Activated T-cell treated with anti-CD3 and anti-CD28 coated beads for 1 hour (primary cell): ENCODE measurements at regions not wholly inside any gene's neighbourhood (a gene's known extent, or its start where the extent isn't known, plus 50 kb on each side); places are given as distances from the start of the nearest gene placed in this dataset.
"Not testable (repeated sequence)": the region's sequence is repeated elsewhere in the genome, so short reads cannot be mapped to it uniquely, and the experiment has no call there.

ENCODE experiments used
- DNase-seq: peaks from one replicate; pipeline ENCODE4 v3.0.0-alpha.2; 2020; ENCODE audit warnings: low read depth

DNA sequence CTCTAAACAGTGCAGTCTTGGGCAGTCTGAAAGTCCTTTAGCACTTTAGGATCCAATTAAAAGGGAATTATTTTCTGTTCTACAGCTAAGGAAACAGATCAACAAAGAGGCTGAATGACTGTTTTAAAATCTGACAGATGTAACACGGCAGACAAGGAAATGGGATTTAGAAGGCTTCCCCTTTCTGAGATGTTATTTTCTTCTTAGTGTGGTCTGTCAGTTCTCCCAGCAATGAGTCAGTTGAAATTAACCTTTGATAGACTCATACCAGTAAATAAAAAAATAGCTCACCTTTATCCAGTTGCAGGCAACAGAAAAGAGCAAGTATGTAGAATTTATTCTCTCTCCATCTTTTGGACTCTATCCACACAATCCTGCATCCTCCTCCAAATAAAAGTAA is 98.1 kb downstream of the NEDD1 start:
- DNase-seq, result no peak

DNA sequence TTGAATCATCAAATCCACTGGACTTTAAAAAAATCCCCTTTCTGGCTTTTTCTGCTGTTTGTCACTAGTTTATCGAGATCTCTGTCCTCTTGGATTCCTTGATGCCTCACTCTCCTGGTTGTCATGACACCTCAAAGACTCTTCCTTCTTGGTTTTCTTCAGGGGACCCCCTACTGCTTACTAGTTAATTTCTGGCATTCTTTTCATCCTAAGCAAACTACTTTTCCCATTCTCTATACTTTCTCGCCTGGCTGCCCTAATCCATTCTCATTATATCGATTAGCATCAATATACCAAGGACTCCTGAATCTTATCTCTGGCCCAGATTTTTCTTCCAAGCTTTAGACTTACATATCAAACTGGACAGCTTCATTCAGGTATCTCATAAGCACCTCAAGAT is 98.6 kb downstream of the NEDD1 start:
- no peak for DNase-seq

DNA sequence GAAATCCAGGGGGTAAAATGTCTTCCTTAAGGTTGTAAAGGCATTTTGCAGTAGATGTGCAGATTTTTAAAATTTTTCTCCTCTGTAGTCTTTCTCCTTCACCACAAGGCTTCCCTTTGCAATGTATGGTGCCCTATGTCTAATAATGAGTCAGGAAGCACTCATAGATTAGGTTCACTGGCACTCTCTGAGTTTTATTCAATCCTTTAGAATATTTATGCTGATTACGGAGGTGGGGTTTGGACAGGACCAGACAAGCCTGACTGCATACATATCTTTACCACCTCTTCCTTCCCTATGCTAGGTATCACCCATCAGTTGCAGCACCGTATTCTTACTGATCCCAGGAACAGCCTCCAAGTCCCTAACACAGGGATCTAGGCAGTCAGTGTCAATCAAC is 99.5 kb downstream of the NEDD1 start:
- no peak for DNase-seq

DNA sequence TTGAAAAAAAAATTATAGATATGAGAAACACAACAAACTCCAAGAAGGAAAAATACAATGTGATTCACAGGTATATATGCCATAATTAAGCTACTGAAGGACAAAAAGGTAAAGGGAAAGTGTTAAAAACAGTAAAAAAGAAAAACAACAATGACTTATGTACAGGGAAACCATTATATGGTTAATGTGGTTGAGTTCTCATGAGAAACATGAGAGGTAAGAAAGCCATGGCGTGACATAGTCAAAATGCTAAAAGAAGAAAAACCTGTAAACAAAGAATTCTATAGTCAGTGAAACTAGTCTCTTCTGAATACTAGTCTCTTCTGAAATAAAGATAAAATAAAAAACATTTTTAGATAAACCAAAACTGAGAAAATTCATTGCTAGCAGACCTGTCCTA is 109.1 kb downstream of the NEDD1 start:
- no peak for DNase-seq

DNA sequence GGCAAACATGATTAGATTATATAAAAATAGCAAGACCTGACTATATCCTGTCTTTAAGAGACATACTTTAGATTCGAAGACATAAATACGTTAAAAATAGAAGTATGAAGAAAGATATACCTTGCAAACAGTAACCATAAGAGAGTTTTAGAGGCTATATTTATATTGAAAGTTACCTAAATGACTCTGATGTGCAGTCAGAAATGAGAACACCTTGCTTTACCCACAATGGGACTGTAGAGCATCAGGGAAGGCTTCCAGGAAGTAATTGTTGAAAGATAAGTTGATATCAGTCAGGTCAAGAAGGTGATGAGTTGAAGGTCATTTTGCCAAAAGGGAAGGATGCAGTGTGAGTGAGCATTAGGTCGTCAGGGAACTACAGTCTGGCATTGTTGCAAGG is 110.2 kb downstream of the NEDD1 start:
- no peak for DNase-seq

DNA sequence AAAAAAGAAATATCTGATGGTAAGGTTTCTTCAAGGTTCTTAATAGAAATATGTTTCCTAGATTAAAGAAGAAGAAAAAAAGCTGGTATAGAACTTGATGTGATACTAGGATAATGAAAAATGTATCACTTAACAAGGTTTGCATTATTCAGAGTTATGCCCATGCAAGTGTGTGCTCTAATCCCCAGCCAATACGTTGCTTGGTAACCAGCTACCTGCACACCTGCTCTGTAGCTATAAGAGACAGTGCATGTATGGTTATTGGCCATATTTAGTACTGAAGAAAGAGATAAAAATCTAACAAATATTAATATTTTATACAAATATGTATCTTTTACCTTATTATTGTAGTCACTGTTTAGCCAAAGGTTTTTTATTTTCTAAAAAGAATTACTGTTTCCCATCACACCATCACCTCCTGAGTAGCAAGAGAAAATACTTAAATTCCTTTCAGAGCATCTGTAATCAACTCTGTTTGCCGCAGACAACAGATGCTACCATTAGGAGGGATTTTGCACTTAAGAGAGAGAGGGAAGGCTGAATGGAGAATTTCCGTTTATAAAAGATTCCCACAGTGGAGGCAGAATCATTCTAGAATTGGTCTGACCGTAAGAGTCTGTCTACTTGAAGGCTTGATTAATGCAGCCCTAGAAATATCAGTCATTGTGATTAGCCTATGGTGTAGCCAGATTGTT is 115.6 kb downstream of the NEDD1 start:
- no peak for DNase-seq

DNA sequence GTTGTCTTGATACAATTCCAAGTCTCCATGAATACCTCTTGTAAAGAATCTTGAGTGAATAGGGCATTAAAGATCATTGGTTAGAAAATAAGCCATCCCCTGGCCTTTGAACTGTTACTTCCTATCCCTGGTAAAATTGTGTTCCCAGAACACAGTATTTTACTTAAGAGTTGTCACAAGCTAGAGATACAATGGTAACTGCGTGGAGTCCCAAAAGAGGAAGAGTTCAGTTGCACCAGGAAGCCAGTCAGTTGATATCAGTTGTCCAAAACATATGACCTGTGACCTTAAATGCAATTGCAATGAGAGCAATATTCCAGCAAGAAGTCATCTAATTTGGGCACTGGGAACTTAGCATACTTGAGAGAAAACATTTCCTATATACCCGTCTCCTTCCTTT is 117.3 kb downstream of the NEDD1 start:
- DNase-seq, result no peak

DNA sequence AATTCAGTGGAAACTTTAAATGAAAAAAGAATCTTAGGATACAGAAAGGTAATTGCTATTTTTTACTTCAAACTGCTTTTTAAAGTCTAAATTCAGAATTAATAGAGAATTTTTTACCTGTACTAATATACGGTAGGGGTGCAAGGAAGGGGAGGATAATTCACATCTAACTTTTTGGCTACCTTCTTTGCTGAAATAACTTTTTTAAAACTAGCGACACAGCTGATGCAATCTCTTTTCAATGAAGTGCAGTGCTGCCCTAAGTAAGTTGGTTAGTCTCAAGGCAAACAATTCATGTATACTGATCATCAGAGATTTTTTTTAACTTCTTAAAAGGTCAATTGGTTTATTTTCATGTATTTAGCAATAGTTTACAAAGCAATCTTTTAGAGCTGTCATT is 119.8 kb downstream of the NEDD1 start:
- DNase-seq, result no peak

DNA sequence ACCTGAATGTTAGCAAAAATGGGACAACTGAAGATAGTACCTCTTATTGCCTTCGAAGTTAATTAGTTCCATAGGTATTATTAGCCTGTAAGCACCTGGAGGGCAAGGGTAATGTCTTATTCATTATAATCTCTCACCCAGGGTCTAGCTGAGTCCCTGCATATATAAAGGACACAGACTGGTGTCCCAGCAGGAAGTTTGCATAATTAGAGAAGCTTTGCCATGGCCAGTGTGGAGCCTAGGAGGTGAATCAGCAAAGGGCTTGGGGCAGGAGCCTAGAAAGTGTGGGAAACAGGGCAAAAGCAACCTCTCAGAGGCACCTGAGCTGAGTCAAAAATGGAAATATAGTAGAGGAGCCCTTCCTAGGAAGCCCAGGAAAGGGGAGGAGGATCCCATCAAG is 120.4 kb downstream of the NEDD1 start:
- DNase-seq, result no peak

DNA sequence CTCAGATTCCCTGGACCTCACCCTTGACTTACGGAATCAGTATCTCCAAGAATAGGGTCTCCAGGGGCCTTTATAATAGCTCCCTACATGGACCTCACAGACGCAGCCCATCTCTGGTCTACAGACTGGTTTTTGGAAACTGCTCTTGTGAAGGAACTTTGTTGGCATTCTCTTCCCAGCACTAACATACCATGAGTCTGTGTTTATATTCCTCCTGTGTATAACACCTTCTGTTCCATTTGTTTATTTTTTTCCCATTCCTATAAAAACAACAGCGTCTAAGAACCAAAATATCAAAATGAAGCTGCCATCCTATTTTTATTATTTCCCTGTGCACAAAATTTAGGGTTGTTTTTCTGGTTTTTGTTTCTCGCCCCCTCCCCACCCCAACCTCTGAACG is 131.1 kb downstream of the NEDD1 start:
- DNase-seq, result no peak

DNA sequence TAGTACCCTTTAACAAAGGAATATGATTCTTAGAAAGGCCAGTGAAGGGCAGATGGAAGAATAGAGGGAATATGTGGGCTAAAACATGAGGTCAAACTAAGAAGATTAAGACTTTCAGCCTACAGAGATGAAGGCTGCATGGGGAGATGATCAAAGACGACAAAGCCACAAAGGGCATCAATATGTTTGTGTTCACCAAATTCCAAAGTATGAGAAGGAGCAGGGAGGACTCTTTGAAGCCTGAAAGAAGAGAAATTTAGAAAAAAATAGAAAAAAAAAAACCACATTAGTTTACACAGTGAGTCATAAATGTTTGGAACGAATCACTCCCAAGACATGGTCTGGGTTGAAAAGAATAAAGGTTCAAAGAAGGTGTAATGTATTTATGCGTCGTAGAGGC is 131.8 kb downstream of the NEDD1 start:
- no peak for DNase-seq

DNA sequence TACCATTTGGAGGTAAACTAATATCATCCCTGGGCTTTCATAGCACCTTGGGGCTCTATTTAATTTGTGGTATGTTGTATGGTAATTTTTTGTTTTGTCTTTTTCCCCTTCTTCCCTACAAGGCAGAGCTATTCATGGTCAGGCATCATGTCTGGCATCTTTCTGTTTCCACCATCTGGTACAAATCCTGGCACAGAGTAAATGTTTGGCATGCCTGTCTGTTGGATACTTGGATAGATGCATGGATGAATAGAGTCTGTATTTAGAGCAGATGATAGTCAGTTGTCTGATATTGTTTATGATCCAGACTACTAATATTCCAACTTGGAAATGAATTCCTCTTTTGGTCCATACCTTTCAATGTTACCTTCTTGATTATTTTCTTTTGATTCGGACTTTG is 139.8 kb downstream of the NEDD1 start:
- DNase-seq, result no peak

DNA sequence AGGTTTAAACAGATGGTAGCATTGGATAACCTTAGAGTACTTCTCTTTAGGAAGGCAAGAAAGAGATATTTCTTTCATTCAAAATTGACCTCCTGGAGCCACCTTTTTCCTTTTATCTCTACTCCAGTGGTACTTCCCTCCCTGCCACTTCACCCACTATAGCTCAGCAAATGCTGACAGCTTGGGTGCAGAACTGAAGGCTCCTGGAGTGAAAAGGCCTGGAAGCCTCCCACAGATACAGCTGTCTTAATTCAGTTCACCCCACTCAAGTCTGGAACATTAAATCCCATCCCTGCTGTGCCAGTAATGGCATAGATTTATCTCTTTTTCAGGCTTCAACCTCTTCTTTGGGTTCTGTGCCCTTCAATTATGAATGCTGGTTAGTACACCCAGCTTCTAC is 140.3 kb downstream of the NEDD1 start:
- DNase-seq, result no peak

DNA sequence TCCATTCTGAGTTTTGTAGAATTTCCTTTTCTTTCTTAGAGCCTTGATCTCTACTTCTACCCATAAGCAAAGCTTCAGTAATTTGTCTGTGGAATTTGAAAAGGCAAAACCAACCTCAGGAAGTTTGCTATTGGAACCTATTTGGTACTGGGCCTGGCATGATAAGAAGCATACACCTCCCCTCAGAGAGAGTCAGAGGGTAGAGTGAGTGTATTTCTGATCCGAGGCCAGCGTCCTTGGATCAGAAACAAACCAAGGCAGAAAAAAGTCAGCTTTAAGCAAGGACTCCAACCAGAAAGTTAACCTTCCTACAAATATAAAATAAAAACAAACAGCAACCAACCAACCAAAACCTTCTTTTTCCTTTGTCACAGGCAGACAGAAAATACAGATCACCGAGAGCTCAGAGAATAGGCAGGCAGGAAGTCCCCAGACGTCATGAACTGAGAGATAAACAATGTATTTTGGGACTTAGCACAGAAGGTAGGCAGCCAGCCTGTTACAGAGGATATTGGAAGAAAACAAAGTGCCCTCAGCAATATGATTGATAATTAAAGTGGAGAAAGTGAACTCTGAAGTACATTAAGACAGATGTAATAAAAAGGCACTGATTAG is 141.5 kb downstream of the NEDD1 start:
- DNase-seq, result no peak

DNA sequence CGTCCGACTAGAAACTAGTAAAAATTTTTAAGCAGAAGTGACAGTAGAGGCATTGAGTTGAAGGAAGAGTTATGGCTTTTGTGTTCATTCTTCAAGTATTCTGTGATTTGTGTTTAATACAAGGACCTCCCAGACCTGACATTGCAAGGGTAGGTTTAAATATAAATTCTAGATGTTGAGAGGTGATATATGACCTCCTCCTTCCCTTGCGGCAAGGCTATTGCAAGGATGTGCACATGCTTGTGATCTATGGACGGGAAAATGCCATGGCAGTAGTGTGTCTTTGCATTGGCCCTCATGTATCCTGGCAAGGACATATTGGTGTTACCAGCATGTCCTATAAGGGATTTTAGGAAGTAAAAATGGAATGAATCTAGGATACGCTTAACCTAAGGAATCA is 143.5 kb downstream of the NEDD1 start:
- DNase-seq, result no peak

DNA sequence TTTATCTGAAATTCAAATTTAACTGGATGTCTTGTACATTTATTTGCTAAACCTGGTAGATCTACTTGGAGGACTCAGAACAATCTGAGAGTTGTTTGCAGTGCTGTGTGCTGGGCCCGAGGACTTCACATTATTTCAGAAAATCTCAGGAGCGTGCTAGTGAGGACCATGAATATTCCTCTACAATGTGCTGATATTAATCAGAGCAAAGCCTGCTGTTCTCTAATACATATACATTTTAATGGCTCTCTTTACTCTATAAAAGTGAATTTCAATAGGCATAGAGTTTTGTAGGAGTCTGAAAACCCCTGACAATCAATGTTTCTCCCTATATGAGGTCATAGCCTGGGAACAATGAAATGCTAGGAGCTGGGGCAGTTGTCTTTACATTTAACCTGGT is 144.3 kb downstream of the NEDD1 start:
- no peak for DNase-seq

DNA sequence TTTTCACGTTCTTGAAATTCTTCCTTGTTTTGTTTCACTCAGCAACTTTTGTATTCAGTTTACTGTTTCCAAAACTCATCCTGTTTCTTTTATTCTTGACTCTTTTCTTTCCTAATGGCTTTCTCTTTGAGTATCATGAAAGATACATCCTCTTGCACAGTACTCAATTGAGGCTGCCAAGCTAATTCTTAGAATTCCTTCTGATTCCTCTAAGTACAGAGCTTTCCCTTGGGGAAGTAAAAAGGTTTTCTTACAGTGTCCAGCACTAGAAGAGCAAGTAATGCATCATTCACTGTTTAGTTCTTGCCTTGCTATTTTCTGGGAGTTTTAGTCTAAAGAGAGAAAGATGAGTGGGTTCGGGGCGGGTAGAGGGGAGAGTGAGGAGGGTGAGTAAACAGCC is 154.1 kb downstream of the NEDD1 start:
- no peak for DNase-seq

DNA sequence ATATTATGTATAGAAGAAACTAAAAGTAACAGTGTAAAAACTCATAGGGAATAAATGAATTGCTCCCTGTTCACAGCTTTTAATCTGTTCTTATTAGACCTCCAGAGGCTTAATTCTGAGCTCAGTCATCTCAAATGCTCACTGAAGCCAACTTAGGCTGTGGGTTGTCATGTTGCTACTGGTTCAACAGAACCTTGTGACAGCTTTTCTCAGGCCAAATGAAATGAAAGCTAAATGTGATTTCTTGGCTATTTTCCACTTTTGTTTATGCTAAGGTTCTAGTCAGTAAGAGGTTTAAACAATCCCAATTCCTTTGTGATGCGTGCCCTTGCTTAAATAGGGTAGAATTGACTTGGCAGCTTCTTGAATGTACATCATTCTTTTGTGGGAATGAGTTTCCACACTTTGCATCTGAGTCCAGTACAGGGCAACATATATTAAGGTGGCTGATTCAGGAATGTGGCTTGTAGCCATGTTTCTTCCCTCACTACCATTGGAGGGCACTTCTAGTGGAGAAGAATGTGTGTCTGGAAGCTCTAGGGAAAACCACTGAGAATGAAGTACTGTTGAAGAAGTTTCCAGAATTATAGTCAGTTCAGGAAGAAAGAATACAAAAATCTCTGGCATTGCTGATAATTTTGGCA is 156.4 kb downstream of the NEDD1 start:
- no peak for DNase-seq

DNA sequence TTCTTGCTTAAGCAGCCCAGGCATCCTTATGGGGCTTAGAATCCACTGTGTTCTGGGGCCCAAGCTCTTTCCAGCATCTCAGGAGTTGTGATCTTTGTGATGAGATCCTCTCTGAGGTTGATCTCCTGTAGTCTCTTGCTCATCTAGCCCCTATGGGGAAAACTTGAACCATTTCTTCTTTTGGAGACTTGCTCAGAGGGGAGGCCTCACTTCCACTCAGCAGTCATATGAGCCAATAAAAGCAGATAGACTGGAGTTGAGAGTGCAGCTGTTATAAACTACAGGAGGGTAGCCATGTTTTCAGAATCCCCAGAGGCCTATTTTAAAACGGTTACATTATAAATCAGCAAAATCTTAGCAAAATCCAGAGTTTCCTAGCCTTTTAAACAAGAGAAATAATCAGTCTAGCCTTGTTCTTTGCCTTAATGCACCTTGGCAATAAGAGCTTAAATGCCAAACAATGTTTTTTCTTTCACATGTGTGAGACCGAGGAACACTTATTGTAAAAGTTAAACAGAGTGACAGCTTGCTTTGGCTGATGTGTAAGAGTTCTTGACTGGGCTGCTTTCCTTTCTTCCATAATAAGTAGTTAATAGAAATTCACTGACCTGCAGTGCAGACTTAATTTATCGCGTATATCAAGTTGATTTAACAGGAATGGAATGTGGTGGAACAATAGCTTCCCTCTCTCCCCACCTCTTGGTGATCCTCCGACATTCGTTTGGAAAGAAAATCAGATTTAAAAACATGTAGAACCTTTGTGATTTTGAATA is 168.3 kb downstream of the NEDD1 start:
- no peak for DNase-seq

DNA sequence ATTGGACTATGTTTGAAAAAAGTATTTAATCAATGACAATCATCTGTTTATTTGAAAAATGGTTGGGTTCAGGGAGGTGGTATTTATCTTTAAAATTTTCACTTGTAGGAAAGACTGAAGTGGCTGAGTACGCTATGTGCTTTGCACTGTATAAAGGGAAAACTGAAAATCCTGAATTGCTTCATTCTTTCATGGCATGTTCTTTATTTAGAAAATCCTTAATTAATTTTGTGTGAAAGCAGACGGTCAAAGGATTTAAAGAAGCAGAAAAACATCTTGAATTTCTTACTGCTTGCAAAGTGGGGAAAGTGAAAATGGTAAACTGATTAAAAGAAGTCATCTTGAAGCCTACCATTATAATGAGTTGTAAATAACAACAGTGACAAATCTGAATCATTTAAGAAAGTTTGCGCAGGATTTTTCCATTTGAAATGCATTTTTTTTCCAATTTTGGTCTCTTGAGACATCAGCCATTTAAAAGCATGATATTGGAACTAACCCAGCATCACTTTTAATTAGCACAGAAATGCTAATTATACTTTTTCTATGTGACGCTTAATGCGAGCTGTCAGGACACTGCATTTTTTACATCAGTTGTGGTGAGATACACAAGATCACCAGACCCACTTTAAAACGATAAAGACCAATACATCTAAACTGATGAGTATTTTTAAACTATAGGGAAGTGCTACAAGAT is 169.0 kb downstream of the NEDD1 start:
- DNase-seq, result no peak

DNA sequence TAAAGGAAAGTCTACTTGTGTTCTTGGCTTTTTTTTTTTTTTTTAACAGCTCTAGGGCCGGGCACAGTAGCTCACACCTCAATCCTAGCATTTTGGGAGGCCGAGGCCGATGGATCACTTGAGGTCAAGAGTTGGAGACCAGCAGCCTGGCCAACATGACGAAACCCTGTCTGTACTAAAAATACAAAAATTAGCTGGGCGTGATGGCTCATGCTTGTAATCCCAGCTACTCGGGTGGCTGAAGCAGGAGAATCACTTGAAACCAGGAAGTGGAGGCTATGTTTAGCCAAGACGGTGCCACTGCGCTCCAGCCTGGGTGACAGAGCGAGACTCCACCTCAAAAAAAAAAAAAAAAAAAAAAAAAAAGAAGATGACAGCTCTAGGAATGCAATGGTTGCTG is 169.9 kb downstream of the NEDD1 start:
- not testable (repeated sequence) for DNase-seq

DNA sequence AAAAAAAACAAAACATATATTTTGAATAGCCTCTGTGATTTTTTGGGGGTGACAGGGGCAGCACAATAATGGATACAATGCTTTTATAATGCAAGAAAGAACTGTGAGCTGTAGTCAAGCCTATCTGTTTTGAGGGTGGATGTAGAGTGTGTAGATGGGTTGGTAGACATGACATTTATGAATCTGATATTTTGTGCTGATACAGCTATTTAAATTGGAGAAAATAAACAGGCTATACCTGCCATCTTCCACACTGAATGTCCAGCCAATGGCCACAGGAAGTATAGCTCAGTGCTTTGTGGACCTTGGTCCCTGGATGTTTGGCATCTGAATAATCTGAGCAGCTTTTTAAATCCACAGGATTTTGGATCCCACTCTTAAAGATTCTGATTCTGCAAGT is 175.0 kb downstream of the NEDD1 start:
- no peak for DNase-seq
